PC-3 (cell line): ENCODE measurements at regions not wholly inside any gene's neighbourhood (a gene's known extent, or its start where the extent isn't known, plus 50 kb on each side); places are given as distances from the start of the nearest gene placed in this dataset.

Experiments
- ATAC-seq: fragments of 200-7000 bp; cut with Tn5 transposase; 2 replicates; pipeline ENCODE4 v1.9.1; 2020; ENCODE audit warnings: mild to moderate bottlenecking, moderate library complexity
- BruUV-seq: library from RNA; stranded (reverse); fragments of 400-500 nt; replicated peaks from 2 replicates; lab custom pipeline; 2021; lab: Mats Ljungman, UMichigan
- CTCF ChIA-PET: fragments of 300-600 bp; sonication (Branson Sonifier 250); formaldehyde crosslinking; loops from one replicate; lab custom pipeline; 2022; ENCODE audit warnings: antibody characterized with exemption; lab: Charles Lee
- POLR2A ChIA-PET: fragments of 300-600 bp; sonication (Branson Sonifier 250); formaldehyde crosslinking; loops from one replicate; lab custom pipeline; 2022; ENCODE audit warnings: antibody characterized with exemption; ENCODE audit not compliant: unreplicated experiment; lab: Charles Lee
- DNase-seq: peaks from one replicate; pipeline ENCODE4 v3.0.0-alpha.2; 2015
- H2AFZ ChIP-seq: fragments of 300-600 bp; sonication (generic); 2 replicates; pipeline ENCODE4 v1.6.0; 2016; ENCODE audit warnings: antibody characterized with exemption, low read length
- H3F3A ChIP-seq: fragments of 300-600 bp; sonication (generic); one replicate; pipeline ENCODE4 v1.6.0; 2017; ENCODE audit warnings: antibody characterized with exemption, low read length, control low read depth, mild to moderate bottlenecking; ENCODE audit not compliant: unreplicated experiment
- H3K27ac ChIP-seq: fragments of 300-600 bp; sonication (generic); 2 replicates; pipeline ENCODE4 v1.5.1; 2016; ENCODE audit warnings: mild to moderate bottlenecking, low read length
- H3K27me3 ChIP-seq: fragments of 300-600 bp; sonication (generic); 2 replicates; pipeline ENCODE4 v1.6.1; 2016; ENCODE audit warnings: low read length, mixed read lengths
- H3K36me3 ChIP-seq: fragments of 300-600 bp; sonication (generic); 2 replicates; pipeline ENCODE4 v1.6.1; 2016; ENCODE audit warnings: low read depth, mixed run types, low read length, mixed read lengths
- H3K4me1 ChIP-seq: fragments of 300-600 bp; sonication (generic); 2 replicates; pipeline ENCODE4 v1.5.1; 2016; ENCODE audit warnings: low read length; ENCODE audit not compliant: insufficient read depth
- H3K4me2 ChIP-seq: fragments of 300-600 bp; sonication (generic); 2 replicates; pipeline ENCODE4 v1.6.0; 2016; ENCODE audit warnings: low read length
- H3K4me3 ChIP-seq: fragments of 300-600 bp; sonication (generic); 2 replicates; pipeline ENCODE4 v1.5.1; 2016; ENCODE audit warnings: mild to moderate bottlenecking, low read length, mixed read lengths
- H3K79me2 ChIP-seq: fragments of 300-600 bp; sonication (generic); 2 replicates; pipeline ENCODE4 v1.6.1; 2017; ENCODE audit warnings: low read length, mixed read lengths
- H3K9ac ChIP-seq: fragments of 300-600 bp; sonication (generic); 2 replicates; pipeline ENCODE4 v1.6.0; 2016; ENCODE audit warnings: mild to moderate bottlenecking, low read length
- H3K9me2 ChIP-seq: fragments of 300-600 bp; sonication (generic); replicated peaks from 2 replicates; pipeline ENCODE4 v1.6.1; 2016; ENCODE audit warnings: mixed run types, low read length, mixed read lengths
- H3K9me3 ChIP-seq: fragments of 300-600 bp; sonication (generic); 2 replicates; pipeline ENCODE4 v1.6.1; 2016; ENCODE audit warnings: low read length, mixed read lengths
- H4K20me1 ChIP-seq: fragments of 300-600 bp; sonication (generic); 2 replicates; pipeline ENCODE4 v1.6.1; 2016; ENCODE audit warnings: low read length, mixed read lengths
- CTCF ChIP-seq: fragments of 300-600 bp; sonication (generic); conservative IDR thresholded peaks from 2 replicates; pipeline ENCODE4 v1.5.1; 2017; ENCODE audit warnings: antibody characterized with exemption, low read depth, mild to moderate bottlenecking, low read length
- EZH2 ChIP-seq: fragments of 300-600 bp; sonication (generic); IDR thresholded peaks from one replicate; pipeline ENCODE4 v1.6.1; 2017; ENCODE audit warnings: antibody characterized with exemption, mild to moderate bottlenecking, low read length; ENCODE audit not compliant: unreplicated experiment
- EZH2phosphoT487 ChIP-seq: fragments of 300-600 bp; sonication (generic); IDR thresholded peaks from 2 replicates; pipeline ENCODE4 v1.6.1; 2018; ENCODE audit warnings: mild to moderate bottlenecking, antibody characterized with exemption, low read length, borderline replicate concordance
- intact Hi-C: fragments of 100-400 bp; cut with micrococcal nuclease; formaldehyde crosslinking; loops from 2 replicates; pipeline ENCODE4 v1.9.0; 2023

GRCh38 chr2:22883054-22883453 is 501.9 kb upstream of the KLHL29 start:
- Histone ChIP-seq H4K20me1 (no peaks in the 10 kb centered on the region), H3K4me1 (no peaks in the 10 kb centered on the region; the same call in 1 of the 2 replicates), H3K4me3 (no peak overlapping the region), H3K9me2 (no peaks in the 10 kb centered on the region), H3K27ac (no peak overlapping the region), H3K27me3 (no peaks in the 10 kb centered on the region), H3K79me2 (no peaks in the 10 kb centered on the region), H3K9ac (no peak overlapping the region), H2AFZ (no peak overlapping the region), H3K9me3 (0 out of 2 replicates have a peak, but pooled peaks cover 5% of the 10 kb centered on the region), H3F3A (no peaks in the 10 kb centered on the region), H3K36me3 (no peaks in the 10 kb centered on the region), H3K4me2 (no peak overlapping the region)
- no TSS peak for BruUV-seq
- no peak for ATAC-seq
- intact Hi-C loops: no loop called here
- TF ChIP-seq EZH2: no peak
- TF ChIP-seq EZH2phosphoT487: no peak
- no peak for TF ChIP-seq CTCF
- ChIA-PET CTCF (no interaction called here), POLR2A (no interaction called here)
- no peak for DNase-seq

- Histone ChIP-seq H4K20me1 (no peaks in the 10 kb centered on the region), H3K79me2 (no peaks in the 10 kb centered on the region), H3F3A (no peaks in the 10 kb centered on the region), H3K36me3 (no peaks in the 10 kb centered on the region), H3K9ac (no peak overlapping the region), H3K27me3 (no peaks in the 10 kb centered on the region), H3K27ac (no peak overlapping the region), H3K4me2 (no peak overlapping the region), H3K9me3 (no peaks in the 10 kb centered on the region), H2AFZ (no peak overlapping the region), H3K4me1 (no peaks in the 10 kb centered on the region), H3K9me2 (no peaks in the 10 kb centered on the region), H3K4me3 (no peak overlapping the region)
- ATAC-seq: no peak
- CTCF ChIA-PET: no interaction called here
- POLR2A ChIA-PET: no interaction called here
- intact Hi-C loops: no loop called here
- no peak for DNase-seq
- BruUV-seq: no TSS peak
- TF ChIP-seq EZH2phosphoT487 (no peak), EZH2 (no peak), CTCF (no peak)
These were observed 499.7 kb upstream of the KLHL29 start for GRCh38 chr2:22885245-22885644.

GRCh38 chr2:22887426-22887825 is 497.6 kb upstream of the KLHL29 start:
- Histone ChIP-seq H3K27ac (no peak overlapping the region), H3K27me3 (no peaks in the 10 kb centered on the region), H3K36me3 (no peaks in the 10 kb centered on the region), H3F3A (no peaks in the 10 kb centered on the region), H3K79me2 (no peaks in the 10 kb centered on the region), H3K9me2 (no peaks in the 10 kb centered on the region), H2AFZ (no peak overlapping the region), H3K9me3 (no peaks in the 10 kb centered on the region), H3K4me3 (no peak overlapping the region), H3K4me1 (no peaks in the 10 kb centered on the region), H4K20me1 (no peaks in the 10 kb centered on the region), H3K9ac (no peak overlapping the region), H3K4me2 (no peak overlapping the region)
- no TSS peak for BruUV-seq
- ChIA-PET CTCF (no interaction called here), POLR2A (no interaction called here)
- ATAC-seq (no peak), DNase-seq (no peak)
- TF ChIP-seq EZH2 (no peak), EZH2phosphoT487 (no peak), CTCF (no peak)
- intact Hi-C loops: no loop called here
